ENCODE measurements at regions not wholly inside any gene's neighbourhood (a gene's known extent, or its start where the extent isn't known, plus 50 kb on each side); places are given as distances from the start of the nearest gene placed in this dataset.

DNA sequence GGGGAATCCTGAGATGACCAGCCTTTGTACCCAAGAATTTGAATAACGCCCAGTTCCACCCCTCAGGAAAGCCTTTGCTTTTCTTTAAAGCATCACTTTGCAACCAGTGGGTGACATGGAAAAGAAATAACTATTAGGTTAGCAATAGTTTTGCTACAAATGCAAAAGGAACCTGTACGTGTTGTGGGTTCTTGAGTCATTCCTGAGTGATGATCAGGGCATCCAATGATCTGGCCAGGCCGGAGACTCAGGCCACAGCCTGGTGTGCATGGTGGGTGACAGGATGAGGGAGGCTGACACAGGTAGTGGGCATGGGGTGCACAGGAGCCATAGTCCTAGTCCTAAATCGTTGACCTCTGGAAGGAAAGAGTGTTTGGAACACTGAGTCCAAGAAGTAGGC, 321.4 kb upstream of the IL12A start:
- no peaks in the 10 kb centered on the region for H3K36me3 ChIP-seq (ENCODE audit: control insufficient read depth, insufficient read depth, low read length)
- DNase-seq (ENCODE audit: low read depth): no peak
- no peak for TF ChIP-seq CTCF (IDR thresholded peaks at IDR 0.05; ENCODE audit: insufficient read depth, low read length, poor library complexity, severe bottlenecking)
- H3K4me3 ChIP-seq (ENCODE audit: low read depth, low read length): no peak overlapping the region
- no peaks in the 10 kb centered on the region for H3K27me3 ChIP-seq (ENCODE audit: control insufficient read depth, insufficient read depth, low read length)

GRCh38 chr3:159668461-159668860, 320.2 kb upstream of the IL12A start:
- no peak for TF ChIP-seq CTCF (IDR thresholded peaks at IDR 0.05; ENCODE audit: insufficient read depth, low read length, poor library complexity, severe bottlenecking)
- Histone ChIP-seq H3K27me3 (ENCODE audit: control insufficient read depth, insufficient read depth, low read length) (no peaks in the 10 kb centered on the region), H3K4me3 (ENCODE audit: low read depth, low read length) (no peak overlapping the region), H3K36me3 (ENCODE audit: control insufficient read depth, insufficient read depth, low read length) (no peaks in the 10 kb centered on the region)
- no peak for DNase-seq (ENCODE audit: low read depth)

GRCh38 chr3:159668990-159669476, 319.6 kb upstream of the IL12A start:
- H3K36me3 ChIP-seq (ENCODE audit: control insufficient read depth, insufficient read depth, low read length): no peaks in the 10 kb centered on the region
- peak; percentile 70 for DNase-seq (ENCODE audit: low read depth)
- TF ChIP-seq CTCF (IDR thresholded peaks at IDR 0.05; ENCODE audit: insufficient read depth, low read length, poor library complexity, severe bottlenecking): no peak
- H3K4me3 ChIP-seq (ENCODE audit: low read depth, low read length): no peak overlapping the region
- no peaks in the 10 kb centered on the region for H3K27me3 ChIP-seq (ENCODE audit: control insufficient read depth, insufficient read depth, low read length)

- Histone ChIP-seq H3K27me3 (ENCODE audit: control insufficient read depth, insufficient read depth, low read length) (no peaks in the 10 kb centered on the region), H3K36me3 (ENCODE audit: control insufficient read depth, insufficient read depth, low read length) (no peaks in the 10 kb centered on the region), H3K4me3 (ENCODE audit: low read depth, low read length) (no peak overlapping the region)
- TF ChIP-seq CTCF (IDR thresholded peaks at IDR 0.05; ENCODE audit: insufficient read depth, low read length, poor library complexity, severe bottlenecking): no peak
- DNase-seq (ENCODE audit: low read depth): no peak
Observed at GRCh38 chr3:159669766-159670165, 318.9 kb upstream of the IL12A start.

DNA sequence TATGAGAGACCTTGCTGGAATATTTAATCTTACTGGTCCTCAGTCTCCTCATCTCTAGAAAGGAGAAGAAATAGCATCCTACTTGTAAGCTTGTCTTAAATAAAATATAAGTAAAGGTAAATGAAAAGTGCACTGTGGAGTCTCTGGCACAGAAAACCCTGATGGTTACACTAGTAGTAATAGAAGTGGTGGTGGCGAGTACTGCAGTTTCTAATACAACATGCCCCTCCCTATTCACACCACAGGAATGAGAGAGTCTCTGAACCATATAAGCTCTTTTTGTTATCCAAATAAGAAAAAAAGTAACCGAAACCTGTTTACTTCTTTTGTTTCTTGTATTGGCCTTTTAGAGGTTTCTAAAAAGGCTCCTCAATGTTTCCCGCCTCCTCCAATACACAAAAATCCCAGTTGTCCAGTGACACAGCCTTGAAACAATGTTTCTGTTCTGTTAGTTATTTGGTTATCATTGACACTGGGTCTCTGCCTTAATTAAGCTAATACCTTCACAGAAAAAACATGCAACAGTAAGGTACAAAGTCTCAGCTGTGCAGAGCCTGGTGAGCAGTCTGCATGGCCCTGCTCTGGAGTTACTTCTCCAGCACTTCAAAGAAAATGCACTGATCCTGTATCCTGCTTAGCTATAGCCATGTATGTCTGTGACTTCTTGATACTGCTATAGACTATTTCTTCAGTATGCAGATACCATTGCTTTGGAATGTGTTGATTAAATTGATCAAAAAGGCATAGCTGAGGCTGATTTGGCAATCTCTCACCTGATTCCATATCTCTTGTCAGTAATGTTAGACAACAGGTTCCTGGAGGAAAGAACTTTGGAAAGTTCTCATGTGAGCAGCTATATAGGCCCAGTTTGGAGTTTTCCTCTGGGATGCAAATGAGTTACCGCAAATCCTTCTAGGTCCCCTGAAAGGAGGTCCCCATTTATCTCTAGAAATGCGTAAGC, 315.6 kb upstream of the IL12A start:
- Histone ChIP-seq H3K36me3 (ENCODE audit: control insufficient read depth, insufficient read depth, low read length) (no peaks in the 10 kb centered on the region), H3K4me3 (ENCODE audit: low read depth, low read length) (no peak overlapping the region), H3K27me3 (ENCODE audit: control insufficient read depth, insufficient read depth, low read length) (no peaks in the 10 kb centered on the region)
- no peak for TF ChIP-seq CTCF (IDR thresholded peaks at IDR 0.05; ENCODE audit: insufficient read depth, low read length, poor library complexity, severe bottlenecking)
- no peak for DNase-seq (ENCODE audit: low read depth)
